ENCODE measurements at regions not wholly inside any gene's neighbourhood (a gene's known extent, or its start where the extent isn't known, plus 50 kb on each side); places are given as distances from the start of the nearest gene placed in this dataset.
"Not testable (repeated sequence)": the region's sequence is repeated elsewhere in the genome, so short reads cannot be mapped to it uniquely, and the experiment has no call there.

DNA sequence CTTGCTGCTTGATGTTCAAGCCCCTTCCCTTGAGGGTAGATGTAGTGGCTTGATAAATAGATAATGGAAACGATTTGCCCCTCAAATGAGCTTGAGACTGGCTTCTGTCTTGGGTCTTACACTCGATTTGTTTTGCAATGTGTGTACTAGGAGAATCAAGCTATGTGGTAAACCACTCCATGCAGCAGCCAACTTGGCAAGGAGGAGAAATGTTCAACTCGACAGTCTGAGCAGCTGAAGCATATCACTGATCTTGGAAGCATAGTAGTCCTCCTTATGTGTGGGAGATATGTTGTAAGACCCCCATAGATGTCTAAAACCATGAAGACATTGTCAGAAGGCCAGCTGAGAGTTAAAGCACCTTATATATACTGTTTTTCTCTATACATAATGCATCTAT, 125.3 kb downstream of the CCNG2 start:
- WGBS, 2 donors = 50 to 61% methylated on average over 3 of the region's 3 CpGs
- DNase-seq = no peak
- ATAC-seq (ENCODE audit: low FRiP score) = no peak
- H3K4me1 ChIP-seq (ENCODE audit: control insufficient read depth in 1 of 2, insufficient read depth in 2 of 2, low read length in 2 of 2) = no peaks in the 10 kb centered on the region
- no peaks in the 10 kb centered on the region for H3K27me3 ChIP-seq (ENCODE audit: control insufficient read depth in 1 of 2, insufficient read depth in 2 of 2, low read length in 1 of 2)
- no peak overlapping the region for H3K4me3 ChIP-seq (ENCODE audit: low read length in 2 of 2)
- H3K27ac ChIP-seq (ENCODE audit: low read depth in 1 of 2, low read length in 2 of 2) = no peak overlapping the region
- intact Hi-C loops (cut with DNase I) = no loop called here
- H3K9me3 ChIP-seq (ENCODE audit: control insufficient read depth, low read length) = peaks cover 2% of the 10 kb centered on the region
- H3K36me3 ChIP-seq (ENCODE audit: control insufficient read depth in 1 of 2, insufficient read depth in 2 of 2, low read length in 1 of 2) = no peaks in the 10 kb centered on the region

DNA sequence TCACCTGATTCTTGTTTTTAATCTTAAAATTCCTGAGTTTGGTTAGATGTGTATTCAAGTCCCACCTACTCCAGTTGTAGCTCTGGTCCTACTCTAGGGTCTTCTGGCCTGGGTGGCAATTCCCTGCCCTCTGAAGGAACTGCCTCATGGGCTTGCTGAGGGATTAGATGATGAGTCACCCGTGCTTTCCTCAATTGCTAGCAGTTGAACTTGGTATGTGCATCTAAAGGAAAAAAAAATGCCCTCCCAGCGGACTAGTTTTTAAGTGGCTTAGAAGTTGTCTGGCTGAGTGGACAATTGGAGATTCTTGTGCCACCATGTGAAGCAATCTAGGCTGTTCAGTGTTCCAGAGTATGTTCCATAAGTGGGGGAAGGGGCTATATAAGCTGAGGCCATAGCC, 127.0 kb downstream of the CCNG2 start:
- Histone ChIP-seq H3K4me1 (ENCODE audit: control insufficient read depth in 1 of 2, insufficient read depth in 2 of 2, low read length in 2 of 2) (no peaks in the 10 kb centered on the region), H3K36me3 (ENCODE audit: control insufficient read depth in 1 of 2, insufficient read depth in 2 of 2, low read length in 1 of 2) (no peaks in the 10 kb centered on the region), H3K4me3 (ENCODE audit: low read length in 2 of 2) (no peak overlapping the region), H3K27ac (ENCODE audit: low read depth in 1 of 2, low read length in 2 of 2) (no peak overlapping the region), H3K27me3 (ENCODE audit: control insufficient read depth in 1 of 2, insufficient read depth in 2 of 2, low read length in 1 of 2) (no peaks in the 10 kb centered on the region), H3K9me3 (ENCODE audit: control insufficient read depth, low read length) (peaks cover 2% of the 10 kb centered on the region)
- intact Hi-C loops (cut with DNase I) = no loop called here
- ATAC-seq (ENCODE audit: low FRiP score) (no peak), DNase-seq (no peak)
- 35 to 68% methylated on average over 2 of the region's 2 CpGs for WGBS, 2 donors

DNA sequence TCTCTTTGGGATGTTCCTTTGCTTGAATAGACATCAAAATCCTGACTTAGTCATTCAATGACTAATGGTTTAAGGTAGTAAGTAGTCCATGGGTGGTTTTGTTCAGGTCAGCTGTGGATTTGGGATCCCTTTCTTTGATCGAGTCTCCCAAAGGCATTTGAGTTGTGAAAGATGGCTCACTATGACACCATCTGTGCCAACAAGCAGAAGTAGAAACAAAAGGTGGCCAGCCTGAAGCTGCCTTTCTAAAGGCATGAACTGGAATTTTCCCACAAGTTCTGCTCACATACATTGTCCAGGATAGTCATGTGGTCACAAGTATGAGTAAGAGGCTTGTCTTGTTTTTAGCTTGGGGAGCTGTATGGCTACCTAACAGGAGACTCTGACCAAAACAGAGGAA, 129.9 kb downstream of the CCNG2 start:
- intact Hi-C loops (cut with DNase I) = no loop called here
- 82 to 93% methylated on average over 1 of the region's 1 CpG for WGBS, 2 donors

DNA sequence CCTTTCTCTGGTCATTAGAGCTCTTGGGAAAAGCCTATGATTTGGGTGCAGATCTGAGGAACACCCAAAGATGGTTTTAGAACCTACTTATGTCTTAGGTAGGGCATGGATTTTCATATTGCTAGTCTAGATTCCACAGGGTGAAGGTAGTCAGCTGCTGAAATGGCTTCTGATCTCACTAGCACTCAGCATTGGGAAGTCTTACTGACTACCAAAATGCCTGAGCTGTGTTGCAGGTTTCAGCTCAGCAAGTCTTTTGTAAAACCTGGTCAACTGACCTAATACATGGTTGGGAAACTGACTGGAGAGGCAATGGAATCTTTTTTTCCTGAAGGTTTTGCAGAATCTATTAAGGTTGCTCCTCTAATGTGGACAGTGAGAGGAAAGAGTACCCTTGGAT, 136.4 kb downstream of the CCNG2 start:
- DNase-seq (no peak), ATAC-seq (ENCODE audit: low FRiP score) (no peak)
- Histone ChIP-seq H3K27ac (ENCODE audit: low read depth in 1 of 2, low read length in 2 of 2) (no peak overlapping the region), H3K9me3 (ENCODE audit: control insufficient read depth, low read length) (no peaks in the 10 kb centered on the region), H3K4me3 (ENCODE audit: low read length in 2 of 2) (no peak overlapping the region), H3K36me3 (ENCODE audit: control insufficient read depth in 1 of 2, insufficient read depth in 2 of 2, low read length in 1 of 2) (no peaks in the 10 kb centered on the region), H3K27me3 (ENCODE audit: control insufficient read depth in 1 of 2, insufficient read depth in 2 of 2, low read length in 1 of 2) (no peaks in the 10 kb centered on the region), H3K4me1 (ENCODE audit: control insufficient read depth in 1 of 2, insufficient read depth in 2 of 2, low read length in 2 of 2) (no peaks in the 10 kb centered on the region)
- intact Hi-C loops (cut with DNase I) = no loop called here

More for the DNA sequence above, 129.9 kb downstream of the CCNG2 start:
- Histone ChIP-seq H3K27ac (ENCODE audit: low read depth in 1 of 2, low read length in 2 of 2) (no peak overlapping the region), H3K4me1 (ENCODE audit: control insufficient read depth in 1 of 2, insufficient read depth in 2 of 2, low read length in 2 of 2) (no peaks in the 10 kb centered on the region), H3K9me3 (ENCODE audit: control insufficient read depth, low read length) (no peaks in the 10 kb centered on the region), H3K4me3 (ENCODE audit: low read length in 2 of 2) (no peak overlapping the region), H3K36me3 (ENCODE audit: control insufficient read depth in 1 of 2, insufficient read depth in 2 of 2, low read length in 1 of 2) (no peaks in the 10 kb centered on the region), H3K27me3 (ENCODE audit: control insufficient read depth in 1 of 2, insufficient read depth in 2 of 2, low read length in 1 of 2) (no peaks in the 10 kb centered on the region)
- DNase-seq = no peak
- ATAC-seq (ENCODE audit: low FRiP score) = no peak

DNA sequence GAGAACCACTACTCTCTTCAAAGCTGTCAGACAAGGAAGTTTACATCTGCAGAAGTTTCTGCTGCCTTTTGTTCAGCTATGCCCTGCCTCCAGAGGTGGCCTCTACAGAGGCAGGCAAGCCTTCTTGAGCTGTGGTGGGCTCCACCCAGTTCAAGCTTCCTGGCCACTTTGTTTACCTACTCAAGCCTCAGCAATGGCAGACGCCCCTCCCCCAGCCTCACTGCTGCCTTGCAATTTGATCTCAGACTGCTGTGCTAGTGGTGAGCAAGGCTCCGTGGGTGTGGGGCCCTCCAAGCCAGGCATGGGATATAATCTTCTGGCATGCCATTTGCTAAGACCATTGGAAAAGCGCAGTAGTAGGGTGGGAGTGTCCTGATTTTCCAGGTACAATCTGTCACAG, 144.0 kb downstream of the CCNG2 start:
- 32 to 34% methylated on average over 3 of the region's 3 CpGs for WGBS, 2 donors
- DNase-seq; intact Hi-C loops (cut with DNase I): not testable (repeated sequence)

DNA sequence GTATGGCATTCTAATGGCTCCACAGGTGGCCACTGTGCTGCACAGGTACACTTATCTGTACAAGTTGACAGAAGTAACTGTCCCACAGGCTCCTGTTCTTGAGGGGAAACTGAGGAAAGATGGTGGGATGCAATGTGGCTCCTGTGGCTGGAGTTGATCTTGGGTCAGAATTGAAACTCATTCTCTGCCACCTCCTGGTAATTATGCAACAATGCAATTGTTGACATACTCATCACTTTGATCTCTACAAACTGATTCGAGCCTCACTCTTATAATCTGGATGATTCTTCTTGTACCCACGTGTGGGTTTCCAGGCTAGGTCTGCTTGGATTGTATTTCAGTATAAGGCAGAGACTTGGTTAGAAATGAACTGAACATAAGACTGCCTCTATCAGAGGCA, 148.8 kb downstream of the CCNG2 start:
- WGBS, 2 donors = 56 to 68% methylated on average over 2 of the region's 2 CpGs
- H3K27ac ChIP-seq (ENCODE audit: low read depth in 1 of 2, low read length in 2 of 2) = no peak overlapping the region
- H3K4me1 ChIP-seq (ENCODE audit: control insufficient read depth in 1 of 2, insufficient read depth in 2 of 2, low read length in 2 of 2) = peaks cover 0 to 2% of the 10 kb centered on the region in 2 donors
- no peak for ATAC-seq (ENCODE audit: low FRiP score)
- intact Hi-C loops (cut with DNase I) = no loop called here
- H3K27me3 ChIP-seq (ENCODE audit: control insufficient read depth in 1 of 2, insufficient read depth in 2 of 2, low read length in 1 of 2) = no peaks in the 10 kb centered on the region
- DNase-seq = no peak
- peaks cover 2% of the 10 kb centered on the region for H3K9me3 ChIP-seq (ENCODE audit: control insufficient read depth, low read length)
- H3K4me3 ChIP-seq (ENCODE audit: low read length in 2 of 2) = no peak overlapping the region
- no peaks in the 10 kb centered on the region for H3K36me3 ChIP-seq (ENCODE audit: control insufficient read depth in 1 of 2, insufficient read depth in 2 of 2, low read length in 1 of 2)

More for the DNA sequence above, 144.0 kb downstream of the CCNG2 start:
- H3K27ac ChIP-seq (ENCODE audit: low read depth in 1 of 2, low read length in 2 of 2); H3K36me3 ChIP-seq (ENCODE audit: control insufficient read depth in 1 of 2, insufficient read depth in 2 of 2, low read length in 1 of 2); H3K4me3 ChIP-seq (ENCODE audit: low read length in 2 of 2); H3K9me3 ChIP-seq (ENCODE audit: control insufficient read depth, low read length); ATAC-seq (ENCODE audit: low FRiP score); H3K4me1 ChIP-seq (ENCODE audit: control insufficient read depth in 1 of 2, insufficient read depth in 2 of 2, low read length in 2 of 2); H3K27me3 ChIP-seq (ENCODE audit: control insufficient read depth in 1 of 2, insufficient read depth in 2 of 2, low read length in 1 of 2): not testable (repeated sequence)

DNA sequence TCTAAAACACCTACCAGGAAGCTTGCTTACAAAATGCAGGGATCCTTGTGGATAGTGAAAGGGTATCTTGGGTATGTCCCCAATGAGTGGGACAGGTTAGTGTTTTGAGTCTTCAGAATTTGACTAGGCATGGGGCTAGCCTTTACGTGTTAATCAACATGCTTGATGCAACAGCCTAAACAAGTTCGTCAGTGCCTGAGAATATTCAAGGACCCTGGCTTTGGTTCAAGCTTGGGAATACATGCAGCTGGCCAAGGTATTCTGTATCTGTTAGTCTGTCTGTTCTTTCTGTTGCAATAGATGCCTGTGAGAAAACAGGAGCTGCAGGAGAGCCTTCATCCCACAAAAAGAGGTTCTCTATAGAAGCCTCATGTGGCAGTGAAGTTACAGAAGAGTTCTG, 149.5 kb downstream of the CCNG2 start:
- no peaks in the 10 kb centered on the region for H3K36me3 ChIP-seq (ENCODE audit: control insufficient read depth in 1 of 2, insufficient read depth in 2 of 2, low read length in 1 of 2)
- H3K9me3 ChIP-seq (ENCODE audit: control insufficient read depth, low read length) = no peaks in the 10 kb centered on the region
- no peak overlapping the region for H3K4me3 ChIP-seq (ENCODE audit: low read length in 2 of 2)
- no peak for DNase-seq
- intact Hi-C loops (cut with DNase I) = no loop called here
- H3K4me1 ChIP-seq (ENCODE audit: control insufficient read depth in 1 of 2, insufficient read depth in 2 of 2, low read length in 2 of 2) = peaks cover 0 to 2% of the 10 kb centered on the region in 2 donors
- no peak overlapping the region for H3K27ac ChIP-seq (ENCODE audit: low read depth in 1 of 2, low read length in 2 of 2)
- no peak for ATAC-seq (ENCODE audit: low FRiP score)
- no peaks in the 10 kb centered on the region for H3K27me3 ChIP-seq (ENCODE audit: control insufficient read depth in 1 of 2, insufficient read depth in 2 of 2, low read length in 1 of 2)
- WGBS, 2 donors = 75 to 77% methylated on average over 2 of the region's 2 CpGs

DNA sequence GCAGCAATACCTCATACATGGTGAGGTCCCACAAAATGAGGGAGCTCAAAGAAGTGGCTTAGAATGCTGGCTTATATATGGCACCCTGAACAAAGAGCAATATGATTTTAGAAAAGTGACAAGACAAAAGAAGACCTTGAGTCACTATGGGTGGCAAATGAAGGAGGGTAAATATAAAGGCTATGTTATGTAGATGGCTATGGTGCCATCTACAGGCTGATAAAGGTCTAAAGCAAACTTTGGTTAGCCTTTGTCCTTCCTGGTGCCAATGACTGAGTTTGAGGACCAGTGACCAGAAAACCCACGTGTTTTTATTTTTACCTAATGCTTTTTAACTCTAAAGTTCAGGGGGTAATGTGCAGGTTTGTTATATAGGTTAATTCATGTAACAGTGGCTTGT, 151.8 kb downstream of the CCNG2 start:
- 29 to 33% methylated on average over 1 of the region's 1 CpG for WGBS, 2 donors
- H3K36me3 ChIP-seq (ENCODE audit: control insufficient read depth in 1 of 2, insufficient read depth in 2 of 2, low read length in 1 of 2) = no peaks in the 10 kb centered on the region
- no peak for ATAC-seq (ENCODE audit: low FRiP score)
- H3K4me3 ChIP-seq (ENCODE audit: low read length in 2 of 2) = no peak overlapping the region
- no peaks in the 10 kb centered on the region for H3K27me3 ChIP-seq (ENCODE audit: control insufficient read depth in 1 of 2, insufficient read depth in 2 of 2, low read length in 1 of 2)
- no peak for DNase-seq
- peaks cover 0 to 2% of the 10 kb centered on the region in 2 donors for H3K4me1 ChIP-seq (ENCODE audit: control insufficient read depth in 1 of 2, insufficient read depth in 2 of 2, low read length in 2 of 2)
- intact Hi-C loops (cut with DNase I) = no loop called here
- H3K9me3 ChIP-seq (ENCODE audit: control insufficient read depth, low read length) = no peaks in the 10 kb centered on the region
- H3K27ac ChIP-seq (ENCODE audit: low read depth in 1 of 2, low read length in 2 of 2) = no peak overlapping the region

DNA sequence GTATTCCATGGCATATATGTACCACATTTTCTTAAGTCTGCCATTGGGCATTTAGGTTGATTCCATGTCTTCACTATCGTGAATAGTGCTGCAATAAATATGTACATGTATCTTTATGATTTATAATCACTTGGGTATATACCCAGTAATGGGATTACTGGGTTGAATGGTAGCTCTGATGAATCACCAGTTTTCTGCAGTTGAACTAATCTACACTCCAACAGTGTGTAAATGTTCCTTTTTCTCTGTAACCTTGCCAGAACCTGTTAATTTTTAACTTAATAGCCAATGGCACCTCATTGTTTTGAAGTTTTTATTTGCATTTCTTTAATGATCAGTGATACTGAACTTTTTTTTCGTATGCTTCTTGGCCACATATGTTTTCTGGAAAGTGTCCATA, 152.5 kb downstream of the CCNG2 start:
- no peaks in the 10 kb centered on the region for H3K27me3 ChIP-seq (ENCODE audit: control insufficient read depth in 1 of 2, insufficient read depth in 2 of 2, low read length in 1 of 2)
- 76 to 93% methylated on average over 2 of the region's 2 CpGs for WGBS, 2 donors
- intact Hi-C loops (cut with DNase I) = no loop called here
- H3K36me3 ChIP-seq (ENCODE audit: control insufficient read depth in 1 of 2, insufficient read depth in 2 of 2, low read length in 1 of 2) = no peaks in the 10 kb centered on the region
- H3K4me1 ChIP-seq (ENCODE audit: control insufficient read depth in 1 of 2, insufficient read depth in 2 of 2, low read length in 2 of 2) = peaks cover 0 to 2% of the 10 kb centered on the region in 2 donors
- H3K4me3 ChIP-seq (ENCODE audit: low read length in 2 of 2) = no peak overlapping the region
- DNase-seq (no peak), ATAC-seq (ENCODE audit: low FRiP score) (no peak)
- no peaks in the 10 kb centered on the region for H3K9me3 ChIP-seq (ENCODE audit: control insufficient read depth, low read length)
- H3K27ac ChIP-seq (ENCODE audit: low read depth in 1 of 2, low read length in 2 of 2) = no peak overlapping the region
